Embryonic facial prominence (tissue), 1 donor: ENCODE measurements at regions not wholly inside any gene's neighbourhood (a gene's known extent, or its start where the extent isn't known, plus 50 kb on each side); places are given as distances from the start of the nearest gene placed in this dataset.

Experiments used
- DNase-seq: peaks from one replicate; pipeline ENCODE4 v3.0.0-alpha.2; 2016; ENCODE audit errors: extremely low spot score

GRCh38 chr9:88791105-88791805 lies 200.0 kb upstream of the S1PR3 start:
- DNase-seq = no peak

DNA sequence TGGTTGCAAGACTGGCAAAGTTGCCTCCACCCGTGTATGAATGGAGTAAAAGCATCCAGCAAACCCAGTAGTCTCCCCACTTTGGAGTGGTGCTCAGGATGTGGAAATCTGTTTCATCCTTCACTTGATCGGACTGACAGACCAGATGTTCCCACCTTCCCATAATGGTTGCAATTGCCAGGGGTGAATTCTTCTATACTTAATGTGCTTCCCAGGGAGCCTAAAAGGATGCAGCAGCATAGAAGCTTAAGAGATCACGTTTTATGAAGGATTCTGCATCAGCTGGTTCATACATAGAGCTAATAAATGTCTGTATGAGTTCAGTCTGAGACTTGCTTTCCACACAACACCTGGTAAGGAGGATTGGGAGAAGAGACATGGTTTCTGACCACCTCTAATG lies 198.8 kb upstream of the S1PR3 start:
- no peak for DNase-seq

GRCh38 chr9:88794100-88794499 lies 197.2 kb upstream of the S1PR3 start:
- no peak for DNase-seq

- DNase-seq = no peak
Observed at GRCh38 chr9:88796947-88797346, 194.3 kb upstream of the S1PR3 start.

DNA sequence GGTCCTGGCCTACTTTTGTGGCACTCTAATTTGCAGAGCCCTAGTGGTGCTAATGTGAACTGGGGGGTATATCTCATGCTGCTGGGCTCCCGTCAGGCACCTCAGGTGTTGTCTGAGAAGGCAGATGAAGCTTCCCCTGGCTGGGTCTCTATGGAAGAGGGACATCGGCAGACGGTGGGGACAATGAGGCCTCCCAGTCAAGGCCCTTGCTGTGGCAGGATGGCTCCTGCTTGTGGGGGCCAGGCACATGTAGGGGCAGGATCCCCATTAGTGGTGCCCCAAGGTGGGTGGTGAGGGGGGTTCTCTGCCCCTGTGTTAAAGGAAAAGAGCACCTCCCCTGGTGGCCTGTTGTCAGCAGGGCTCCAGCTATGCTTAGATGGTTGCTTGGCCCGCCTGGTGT lies 192.8 kb upstream of the S1PR3 start:
- DNase-seq = no peak

- DNase-seq = no peak
Observed at GRCh38 chr9:88799541-88800328, 191.5 kb upstream of the S1PR3 start.

DNA sequence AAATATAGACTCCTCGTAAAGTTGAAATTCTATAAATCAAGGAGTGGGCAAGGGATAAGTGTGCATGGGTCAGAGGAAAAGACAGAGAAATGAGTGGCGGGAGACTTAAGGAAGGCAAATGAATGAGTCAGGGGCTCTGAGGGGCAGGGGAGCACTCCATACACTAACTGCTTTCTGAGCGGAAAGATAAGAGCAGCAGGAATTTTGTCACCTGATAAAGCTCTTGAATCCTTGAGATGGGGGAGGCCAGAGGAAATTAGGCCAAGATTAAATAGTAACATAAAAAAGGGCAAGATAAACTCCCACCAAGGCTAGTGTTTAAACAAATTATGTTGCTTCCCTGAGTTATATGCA lies 191.0 kb upstream of the S1PR3 start:
- no peak for DNase-seq

DNA sequence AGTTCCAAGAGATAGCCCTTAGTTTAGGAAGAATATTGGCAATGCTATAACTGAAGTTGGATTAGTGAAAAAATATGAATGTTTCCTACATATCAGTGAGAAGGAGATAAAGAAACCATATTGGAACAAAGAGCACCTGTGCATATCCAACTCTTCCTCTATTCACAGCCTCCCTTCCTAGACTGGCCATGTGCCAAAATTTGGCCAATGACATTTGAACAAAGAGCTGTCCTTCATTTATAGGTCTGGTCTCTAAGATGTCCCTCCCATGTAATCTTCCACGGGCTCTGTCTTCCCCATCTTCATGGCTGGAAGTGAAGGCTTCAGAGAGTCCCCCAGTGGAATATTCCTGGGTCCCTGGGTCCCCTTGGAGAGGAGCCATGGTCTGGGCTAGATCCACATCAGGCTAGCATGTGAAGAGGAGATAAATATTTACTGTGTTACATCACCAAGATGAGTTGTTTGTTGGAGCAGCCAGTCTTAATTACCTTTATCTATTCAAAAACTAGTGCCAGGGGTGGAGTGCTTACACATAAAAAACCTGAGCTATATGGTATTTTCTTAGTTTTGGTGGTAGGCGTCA lies 190.0 kb upstream of the S1PR3 start:
- no peak for DNase-seq

DNA sequence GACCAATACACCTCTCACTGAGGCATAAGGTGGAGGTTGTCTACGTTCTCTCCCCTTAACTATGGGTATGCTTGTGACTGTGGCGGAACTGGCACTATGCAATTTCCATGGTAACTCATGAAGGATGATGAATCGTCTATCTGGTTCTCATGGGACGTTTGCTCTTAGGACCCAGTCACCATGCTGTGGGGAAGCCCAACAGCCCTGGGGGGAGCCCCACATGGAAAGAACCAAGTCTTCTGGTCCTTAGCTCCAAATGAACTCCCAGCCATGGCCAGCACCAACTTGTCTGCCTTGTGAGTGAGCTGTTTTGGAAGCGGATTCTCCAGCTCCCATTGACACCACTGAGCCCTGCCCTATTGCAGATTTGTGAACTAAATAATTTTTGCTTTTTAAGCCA lies 188.7 kb upstream of the S1PR3 start:
- no peak for DNase-seq

DNA sequence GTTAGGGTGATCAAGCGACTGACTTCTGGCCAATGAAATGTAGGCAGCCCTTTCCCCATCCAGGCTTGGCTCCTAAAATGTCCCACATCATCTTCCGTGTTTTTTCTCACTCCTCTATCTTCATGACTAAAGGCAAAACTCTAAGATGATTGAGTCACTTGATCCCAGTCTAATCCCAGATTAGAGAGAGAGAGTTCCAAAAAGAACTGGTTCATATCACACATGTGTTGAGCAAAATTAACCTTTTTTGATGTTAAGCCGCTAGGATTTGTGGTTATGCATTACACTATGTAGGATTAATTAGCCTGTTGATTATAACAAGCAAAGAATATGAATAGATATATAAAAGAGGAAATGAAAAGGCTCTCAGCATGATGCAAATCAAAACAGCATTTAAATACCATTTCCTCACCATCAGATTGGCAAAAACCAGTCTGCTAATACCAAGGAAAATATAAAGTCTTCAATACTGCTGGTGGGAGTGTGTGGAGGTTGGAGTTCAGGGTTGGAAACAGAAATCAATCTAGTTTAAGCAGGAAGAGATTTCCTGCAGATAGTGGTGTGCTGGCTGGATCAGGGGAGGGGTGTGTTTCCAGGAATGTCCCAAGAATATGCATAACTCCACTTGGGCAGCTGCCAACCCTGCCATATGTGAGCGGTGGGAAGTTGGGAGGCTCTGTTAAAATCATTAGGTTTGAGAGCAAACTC lies 187.6 kb upstream of the S1PR3 start:
- DNase-seq = no peak

DNA sequence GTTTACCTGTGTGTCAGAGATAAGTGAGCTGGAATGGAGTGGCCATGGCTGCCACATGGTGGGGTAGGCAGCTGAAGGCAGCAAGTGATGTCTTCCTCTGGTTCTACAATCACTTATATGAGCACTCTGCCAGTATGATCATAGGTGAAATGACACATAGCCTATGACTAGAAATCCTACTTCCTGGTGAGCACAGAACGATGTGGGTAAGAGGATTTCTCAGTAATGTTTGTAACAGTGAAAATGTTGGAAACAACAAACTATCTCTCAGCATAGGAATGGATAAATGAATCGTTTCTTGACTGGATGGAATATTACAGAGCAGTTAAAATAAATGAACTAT lies 187.0 kb upstream of the S1PR3 start:
- DNase-seq = no peak

GRCh38 chr9:88805217-88805943 lies 185.9 kb upstream of the S1PR3 start:
- no peak for DNase-seq

DNA sequence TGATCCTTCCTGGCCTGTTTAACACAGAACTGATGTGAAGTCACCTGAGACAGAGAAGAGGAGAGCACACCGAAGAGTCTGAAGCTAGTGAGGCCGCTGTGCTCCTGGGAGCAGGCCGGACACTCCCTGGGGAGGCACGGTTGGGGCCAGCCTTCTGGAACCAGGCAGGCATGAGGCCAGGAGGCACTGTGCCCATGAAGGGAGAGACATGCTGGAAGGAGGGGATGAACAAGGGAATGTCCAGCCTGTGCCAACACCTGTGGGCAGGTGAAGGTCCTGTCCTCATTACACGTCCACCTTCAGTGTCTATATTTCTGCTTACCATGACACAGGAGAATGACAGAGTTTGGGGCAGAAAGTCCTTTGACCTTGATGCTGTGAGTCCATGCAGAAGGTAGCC lies 183.8 kb upstream of the S1PR3 start:
- no peak for DNase-seq

GRCh38 chr9:88808019-88808656 lies 183.1 kb upstream of the S1PR3 start:
- DNase-seq = no peak

- DNase-seq = no peak
Observed at GRCh38 chr9:88808761-88809354, 182.4 kb upstream of the S1PR3 start.

DNA sequence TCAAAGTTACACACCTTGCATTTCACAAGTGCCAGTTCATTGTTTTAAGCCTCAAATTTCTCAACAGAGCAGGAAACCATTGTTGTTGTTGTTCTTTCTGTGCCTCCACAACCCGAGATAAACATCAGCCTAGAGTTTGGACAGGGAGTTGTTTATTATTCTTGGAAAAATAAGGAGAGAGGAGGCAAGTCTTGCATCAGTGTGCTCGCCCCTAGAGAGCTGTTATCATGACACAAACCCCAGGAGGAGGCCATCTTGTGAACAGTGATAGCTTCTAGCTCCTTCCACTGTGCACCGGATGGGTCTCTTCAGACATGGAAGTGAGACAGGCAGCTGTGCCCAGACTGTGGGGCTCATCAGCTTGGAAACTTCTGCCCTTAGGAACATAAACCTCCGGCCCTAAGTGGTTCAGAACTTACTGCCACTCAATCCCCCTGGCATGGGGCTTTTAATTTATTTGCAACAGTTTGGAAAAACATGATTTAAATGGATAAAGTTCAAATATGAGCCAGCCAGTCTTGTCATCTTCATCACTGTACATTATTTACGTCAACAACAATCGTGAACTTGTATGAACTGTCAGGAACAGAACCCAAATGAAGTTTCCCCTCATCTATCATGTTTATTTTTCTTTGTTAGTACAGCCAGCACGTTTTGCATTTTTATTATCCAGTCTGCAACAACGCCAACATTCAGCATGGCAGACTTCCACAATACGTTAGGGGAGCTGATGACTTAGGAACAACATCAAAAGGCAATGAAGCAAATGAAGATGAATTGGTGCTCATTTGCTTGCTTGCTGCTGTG lies 181.7 kb upstream of the S1PR3 start:
- DNase-seq = no peak

DNA sequence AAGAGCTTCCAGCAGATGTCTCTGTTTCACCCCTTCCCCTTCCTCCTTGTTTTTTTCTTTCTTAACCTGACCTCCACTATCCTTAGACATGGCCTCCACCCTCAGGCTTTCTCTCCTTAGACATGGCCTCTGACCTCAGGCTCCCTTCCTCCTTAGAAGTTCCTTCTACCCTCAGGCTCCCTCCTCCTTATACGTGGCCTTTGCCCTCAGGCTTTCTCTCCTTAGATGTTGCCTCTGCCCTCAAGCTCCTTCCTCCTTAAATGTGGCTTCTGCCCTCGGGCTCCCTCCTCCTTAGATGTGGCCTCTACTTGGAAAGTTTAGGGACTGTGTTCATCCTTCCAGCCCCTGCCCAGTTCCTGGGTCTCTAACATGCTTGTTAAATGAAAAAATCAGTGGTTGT lies 180.4 kb upstream of the S1PR3 start:
- no peak for DNase-seq

DNA sequence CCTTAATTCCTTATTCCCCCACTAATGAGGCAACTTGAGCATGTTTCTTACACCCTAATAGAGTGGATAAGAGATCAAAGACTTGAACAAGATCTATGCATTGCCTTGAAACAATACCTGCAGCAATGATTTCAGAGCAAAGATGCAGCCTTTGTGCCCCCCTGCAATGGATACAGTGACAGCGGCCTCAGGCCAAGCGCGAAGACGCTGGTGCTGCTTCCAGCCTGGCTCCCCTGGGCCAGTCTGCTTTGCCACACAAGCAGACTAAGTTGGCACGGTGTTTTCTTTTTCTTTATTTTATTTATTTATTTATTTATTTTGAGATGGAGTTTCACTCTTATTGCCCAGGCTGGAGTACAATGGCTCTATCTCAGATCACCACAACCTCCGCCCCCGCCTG lies 179.8 kb upstream of the S1PR3 start:
- no peak for DNase-seq

DNA sequence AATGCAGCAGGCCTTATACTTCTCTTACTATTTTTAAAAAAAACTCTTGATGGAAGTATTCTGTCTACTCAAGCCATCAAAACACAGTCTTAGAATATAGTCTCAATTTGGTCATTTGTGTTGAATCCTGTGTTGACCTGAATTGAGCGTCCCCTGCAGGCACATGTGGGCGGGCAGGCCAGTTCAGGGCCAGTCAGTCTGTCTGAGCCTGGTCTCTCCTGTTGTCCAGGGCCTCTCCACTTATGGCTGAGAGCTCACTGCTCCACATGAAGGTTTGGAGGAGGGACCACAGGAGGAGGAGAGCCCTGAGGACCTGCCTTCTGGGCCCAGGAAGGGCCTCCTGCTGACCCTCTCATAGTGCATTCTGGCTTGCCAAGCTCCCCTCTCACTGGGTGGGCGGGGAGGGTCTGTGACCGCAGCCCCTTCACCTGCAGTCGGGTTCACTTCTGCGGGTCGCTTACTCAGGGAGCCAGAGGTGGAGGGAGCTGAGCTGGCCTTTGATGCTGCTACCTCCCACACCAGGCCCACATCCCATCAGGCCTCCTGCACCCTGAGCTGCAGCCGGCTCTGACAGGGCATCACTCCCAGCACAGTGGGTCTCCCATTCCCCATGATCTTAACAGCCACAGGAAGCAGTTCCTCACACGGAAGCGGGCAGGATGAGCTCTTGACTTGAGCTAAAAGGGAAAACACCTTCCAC lies 178.2 kb upstream of the S1PR3 start:
- no peak for DNase-seq
